Ovary (tissue), 3 donors: ENCODE measurements at regions not wholly inside any gene's neighbourhood (a gene's known extent, or its start where the extent isn't known, plus 50 kb on each side); places are given as distances from the start of the nearest gene placed in this dataset.

Experiments
- EP300 ChIP-seq: sonication (generic); formaldehyde crosslinking; IDR thresholded peaks from one replicate; pipeline ENCODE4 v1.6.1; 2017; ENCODE audit warnings: antibody characterized with exemption
- POLR2A ChIP-seq: fragments of 450-650 bp; IDR thresholded peaks from one replicate; pipeline ENCODE4 v1.6.1; 2017; ENCODE audit warnings: antibody characterized with exemption, mild to moderate bottlenecking, moderate library complexity
- TF ChIP-seq, protein P1 (sequence below), 3 donors: fragments of 450-650 bp in 2 of 3; fragments of 200-600 bp in 1 of 3; IDR thresholded peaks; one replicate each; pipeline versions ENCODE4 v1.5.1 to v1.8.0; 2016 to 2022; ENCODE audit warnings: antibody characterized with exemption in 3 of 3, mild to moderate bottlenecking in 1 of 3
- donor health status: DM: no; HTN: no; CAD: no.

DNA sequence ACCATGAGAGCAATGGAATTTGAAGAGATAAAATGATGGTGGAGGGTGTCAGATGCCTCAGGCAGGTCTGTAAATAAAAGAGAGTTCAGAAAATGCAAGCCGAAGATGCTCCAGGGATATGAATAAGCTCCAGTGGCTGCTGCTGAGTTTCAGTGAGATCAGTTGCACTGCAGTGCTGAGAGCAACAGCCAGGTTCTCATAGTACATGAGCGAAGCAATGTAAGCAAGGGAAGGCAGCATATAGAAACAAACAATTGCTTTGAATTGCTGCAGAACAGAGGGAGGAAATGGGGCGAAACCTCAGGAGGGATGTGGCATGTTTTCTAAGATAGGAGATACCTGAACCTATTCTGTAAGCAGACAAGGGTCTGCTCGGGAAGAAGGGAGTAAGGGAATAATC lies 369.5 kb downstream of the AASDHPPT start:
- no peak for TF ChIP-seq POLR2A
- TF ChIP-seq, protein P1, sequence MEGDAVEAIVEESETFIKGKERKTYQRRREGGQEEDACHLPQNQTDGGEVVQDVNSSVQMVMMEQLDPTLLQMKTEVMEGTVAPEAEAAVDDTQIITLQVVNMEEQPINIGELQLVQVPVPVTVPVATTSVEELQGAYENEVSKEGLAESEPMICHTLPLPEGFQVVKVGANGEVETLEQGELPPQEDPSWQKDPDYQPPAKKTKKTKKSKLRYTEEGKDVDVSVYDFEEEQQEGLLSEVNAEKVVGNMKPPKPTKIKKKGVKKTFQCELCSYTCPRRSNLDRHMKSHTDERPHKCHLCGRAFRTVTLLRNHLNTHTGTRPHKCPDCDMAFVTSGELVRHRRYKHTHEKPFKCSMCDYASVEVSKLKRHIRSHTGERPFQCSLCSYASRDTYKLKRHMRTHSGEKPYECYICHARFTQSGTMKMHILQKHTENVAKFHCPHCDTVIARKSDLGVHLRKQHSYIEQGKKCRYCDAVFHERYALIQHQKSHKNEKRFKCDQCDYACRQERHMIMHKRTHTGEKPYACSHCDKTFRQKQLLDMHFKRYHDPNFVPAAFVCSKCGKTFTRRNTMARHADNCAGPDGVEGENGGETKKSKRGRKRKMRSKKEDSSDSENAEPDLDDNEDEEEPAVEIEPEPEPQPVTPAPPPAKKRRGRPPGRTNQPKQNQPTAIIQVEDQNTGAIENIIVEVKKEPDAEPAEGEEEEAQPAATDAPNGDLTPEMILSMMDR (IDR thresholded peaks at IDR 0.05): no peak
- TF ChIP-seq EP300: no peak
